Endothelial cell of umbilical vein (primary cell): ENCODE measurements at regions not wholly inside any gene's neighbourhood (a gene's known extent, or its start where the extent isn't known, plus 50 kb on each side); places are given as distances from the start of the nearest gene placed in this dataset.

ENCODE experiments used
- BruUV-seq: library from RNA; stranded (reverse); fragments of 400-500 nt; replicated peaks from 2 replicates; lab custom pipeline; 2021; lab: Mats Ljungman, UMichigan
- CTCF ChIA-PET: fragments of 300-600, 350-600 bp; sonication (Branson Sonifier 250); formaldehyde crosslinking; loops from one replicate; lab custom pipeline; 2021; ENCODE audit warnings: antibody characterized with exemption, inconsistent platforms; lab: Charles Lee
- POLR2A ChIA-PET: fragments of 300-600, 350-600 bp; sonication (Branson Sonifier 250); formaldehyde crosslinking; loops from one replicate; lab custom pipeline; 2021; ENCODE audit warnings: antibody characterized with exemption, inconsistent platforms; lab: Charles Lee
- DNase-seq: peaks from one replicate; pipeline ENCODE4 v3.0.0-alpha.2; 2011; ENCODE audit warnings: low read depth, low spot score
- FAIRE-seq: peaks from 2 replicates; lab custom pipeline; 2011; peaks lifted over from hg19 to GRCh38; lab: Jason Lieb, UNC
- H2AFZ ChIP-seq: 2 replicates; pipeline ENCODE4 v1.6.0; 2012; ENCODE audit warnings: low read depth, low read length, control low read depth, inconsistent platforms
- H3K27ac ChIP-seq: 2 replicates; pipeline ENCODE4 v1.5.1; 2011; ENCODE audit warnings: low read depth, mild to moderate bottlenecking, control low read depth, low read length, moderate library complexity; ENCODE audit not compliant: insufficient read depth
- H3K27me3 ChIP-seq, 2 experiments: 2 replicates each; pipeline versions ENCODE4 v1.6.0 to v1.6.1; 2011; ENCODE audit warnings: low read length in 2 of 2, mixed read lengths in 1 of 2; ENCODE audit not compliant: control insufficient read depth in 2 of 2, insufficient read depth in 2 of 2
- H3K36me3 ChIP-seq, 2 experiments: 2 replicates in 1 of 2; 3 replicates in 1 of 2; pipeline ENCODE4 v1.5.1; 2011; ENCODE audit warnings: low read length in 2 of 2, mild to moderate bottlenecking in 1 of 2, moderate library complexity in 1 of 2; ENCODE audit not compliant: control insufficient read depth in 2 of 2, insufficient read depth in 2 of 2; ENCODE audit errors: extremely low read depth in 1 of 2
- H3K4me1 ChIP-seq: 3 replicates; pipeline ENCODE4 v1.5.1; 2011; ENCODE audit warnings: mild to moderate bottlenecking, low read length; ENCODE audit not compliant: control insufficient read depth, insufficient read depth; ENCODE audit errors: extremely low read depth
- H3K4me2 ChIP-seq: 2 replicates; pipeline ENCODE4 v1.6.1; 2011; ENCODE audit warnings: low read length, control low read depth, mixed read lengths; ENCODE audit not compliant: insufficient read depth
- H3K4me3 ChIP-seq, 3 experiments: fragments of 200-600 bp in 1 of 3; sonication (generic), shearing (Covaris generic) in 1 of 3; replicated peaks in 1 of 3; 2 replicates each; pipeline ENCODE4 v1.5.1; 2011 to 2016; ENCODE audit warnings: control low read depth in 3 of 3, low read length in 3 of 3, mild to moderate bottlenecking in 2 of 3, inconsistent platforms in 1 of 3, low read depth in 1 of 3, moderate library complexity in 1 of 3; ENCODE audit not compliant: insufficient read depth in 1 of 3
- H3K79me2 ChIP-seq: 2 replicates; pipeline ENCODE4 v1.6.0; 2012; ENCODE audit warnings: low read length, inconsistent platforms; ENCODE audit not compliant: control insufficient read depth, insufficient read depth
- H3K9ac ChIP-seq: replicated peaks from 2 replicates; pipeline ENCODE3; 2011; ENCODE audit warnings: low read length, control low read depth; ENCODE audit not compliant: insufficient read depth; ENCODE audit errors: extremely low read depth
- H3K9me1 ChIP-seq: replicated peaks from 3 replicates; pipeline ENCODE4 v1.6.0; 2011; ENCODE audit warnings: mild to moderate bottlenecking, low read length; ENCODE audit not compliant: control insufficient read depth, insufficient read depth; ENCODE audit errors: extremely low read depth
- H3K9me3 ChIP-seq: replicated peaks from 2 replicates; pipeline ENCODE4 v1.5.1; 2012; ENCODE audit warnings: low read length, inconsistent platforms; ENCODE audit not compliant: control insufficient read depth, insufficient read depth
- H4K20me1 ChIP-seq: replicated peaks from 2 replicates; pipeline ENCODE3; 2011; ENCODE audit warnings: mild to moderate bottlenecking, low read length; ENCODE audit not compliant: control insufficient read depth, insufficient read depth; ENCODE audit errors: extremely low read depth
- CTCF ChIP-seq, 2 donors: IDR thresholded peaks; 1 replicate in 1 of 2; 2 replicates in 1 of 2; pipeline ENCODE4 v1.5.1; 2011; ENCODE audit warnings: low read length in 2 of 2, mild to moderate bottlenecking in 2 of 2, moderate library complexity in 2 of 2, control low read depth in 1 of 2, inconsistent platforms in 1 of 2, low read depth in 1 of 2; ENCODE audit not compliant: insufficient read depth in 1 of 2; ENCODE audit errors: extremely low read depth in 1 of 2
- EZH2 ChIP-seq: IDR thresholded peaks from 2 replicates; pipeline ENCODE4 v1.6.1; 2012; ENCODE audit warnings: borderline replicate concordance, low read depth, mild to moderate bottlenecking, moderate library complexity, low read length, inconsistent platforms; ENCODE audit not compliant: severe bottlenecking
- FOS ChIP-seq: IDR thresholded peaks from 2 replicates; pipeline ENCODE4 v1.6.1; 2011; ENCODE audit warnings: mild to moderate bottlenecking, low read length, moderate library complexity, borderline replicate concordance; ENCODE audit not compliant: insufficient read depth
- GATA2 ChIP-seq: IDR thresholded peaks from 2 replicates; pipeline ENCODE4 v1.7.0; 2011; ENCODE audit warnings: low read depth, mild to moderate bottlenecking, moderate library complexity, mixed read lengths, low read length; ENCODE audit not compliant: insufficient read length, insufficient read depth
- JUN ChIP-seq: IDR thresholded peaks from 2 replicates; pipeline ENCODE4 v1.6.1; 2011; ENCODE audit warnings: borderline replicate concordance, low read depth; ENCODE audit not compliant: insufficient read length, insufficient read depth
- MYC ChIP-seq: IDR thresholded peaks from one replicate; pipeline ENCODE4 v1.6.1; 2011; ENCODE audit warnings: mild to moderate bottlenecking, low read depth, low read length
- POLR2A ChIP-seq: IDR thresholded peaks from 2 replicates; pipeline ENCODE4 v1.6.1; 2012; ENCODE audit warnings: low read depth, mild to moderate bottlenecking, control low read depth, low read length
- POLR2AphosphoS5 ChIP-seq: IDR thresholded peaks from 2 replicates; pipeline ENCODE4 v1.6.1; 2012; ENCODE audit warnings: low read depth, mild to moderate bottlenecking, control low read depth, low read length, moderate library complexity; ENCODE audit not compliant: insufficient read depth
- dilution Hi-C: fragments of 300-500 bp; cut with MboI; formaldehyde crosslinking; loops from one replicate; pipeline ENCODE4 v1.15.0; 2019; ENCODE audit warnings: low sequenced_read_pairs; ENCODE audit not compliant: extremely low pct_ligation_motif_present
- intact Hi-C: fragments of 100-400 bp; cut with micrococcal nuclease; formaldehyde crosslinking; loops from one replicate; pipeline ENCODE4 v1.10.0; 2022
- TF ChIP-seq, protein P1 (sequence below): IDR thresholded peaks from 2 replicates; pipeline ENCODE4 v1.6.1; 2011; ENCODE audit not compliant: insufficient read depth, insufficient read length

DNA sequence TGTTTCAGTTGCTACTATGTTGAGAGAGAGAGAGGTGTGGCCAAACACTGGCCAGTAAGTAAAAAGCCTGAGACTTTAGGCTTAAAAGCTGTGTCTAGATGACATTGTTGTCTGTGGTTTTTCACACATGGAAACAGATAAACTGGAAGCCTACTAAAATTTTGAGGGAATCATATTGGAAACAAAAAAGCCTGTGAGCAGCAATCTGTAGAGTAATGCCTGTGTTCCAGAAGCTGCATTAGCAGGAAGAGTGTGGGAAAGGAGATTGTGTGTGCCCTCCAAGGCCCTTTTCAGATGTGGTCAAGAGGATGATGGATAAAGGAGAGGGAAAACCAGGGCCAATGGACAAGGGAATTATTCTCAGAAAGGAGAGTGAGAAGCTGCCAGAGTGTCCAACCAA, 236.3 kb upstream of the SPRED2 start:
- ChIA-PET CTCF (no interaction called here), POLR2A (no interaction called here)
- Histone ChIP-seq H2AFZ (no peak overlapping the region), H3K4me2 (no peak overlapping the region), H3K36me3 (no peaks in the 10 kb centered on the region), H3K9me3 (no peaks in the 10 kb centered on the region), H3K9me1 (no peaks in the 10 kb centered on the region), H3K27me3 (no peaks in the 10 kb centered on the region), H3K79me2 (no peaks in the 10 kb centered on the region), H3K4me1 (no peaks in the 10 kb centered on the region), H3K27ac (no peak overlapping the region), H4K20me1 (no peaks in the 10 kb centered on the region), H3K4me3 (no peak overlapping the region), H3K9ac (no peak overlapping the region)
- DNase-seq (no peak), FAIRE-seq (no peak)
- intact Hi-C loops (no loop called here), dilution Hi-C loops (no loop called here)
- no TSS peak for BruUV-seq
- TF ChIP-seq JUN (no peak), POLR2A (no peak), FOS (no peak), MYC (no peak), GATA2 (no peak), EZH2 (no peak), CTCF (IDR thresholded peaks at IDR 0.05; ENCODE audit: extremely low read depth in 1 of 2, insufficient read depth in 1 of 2, low read depth in 1 of 2, low read length in 2 of 2) (no peak), POLR2AphosphoS5 (no peak)
- TF ChIP-seq, protein P1, sequence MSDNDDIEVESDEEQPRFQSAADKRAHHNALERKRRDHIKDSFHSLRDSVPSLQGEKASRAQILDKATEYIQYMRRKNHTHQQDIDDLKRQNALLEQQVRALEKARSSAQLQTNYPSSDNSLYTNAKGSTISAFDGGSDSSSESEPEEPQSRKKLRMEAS, result no peak
